HG02642 (cell line): ENCODE measurements at regions not wholly inside any gene's neighbourhood (a gene's known extent, or its start where the extent isn't known, plus 50 kb on each side); places are given as distances from the start of the nearest gene placed in this dataset.

Experiments
- ATAC-seq: cut with Tn5 transposase; IDR thresholded peaks from one replicate; pipeline ENCODE4 v1.9.1; 2021; ENCODE audit warnings: mild to moderate bottlenecking; ENCODE audit not compliant: unreplicated experiment, poor library complexity

GRCh38 chr14:98244966-98245569 lies 1026.9 kb downstream of the BCL11B start:
- no peak for ATAC-seq

- ATAC-seq = no peak
These were observed 1022.9 kb downstream of the BCL11B start for GRCh38 chr14:98249057-98249456.

GRCh38 chr14:98249476-98249875 lies 1022.5 kb downstream of the BCL11B start:
- ATAC-seq = no peak

GRCh38 chr14:98252820-98253219 lies 1019.2 kb downstream of the BCL11B start:
- no peak for ATAC-seq

- ATAC-seq = no peak
These were observed 1012.1 kb downstream of the BCL11B start for GRCh38 chr14:98259881-98260280.

GRCh38 chr14:98262566-98262965 lies 1009.4 kb downstream of the BCL11B start:
- ATAC-seq = no peak

GRCh38 chr14:98269533-98269932 lies 1002.5 kb downstream of the BCL11B start:
- ATAC-seq = no peak

- ATAC-seq = no peak
These were observed 1001.8 kb downstream of the BCL11B start for GRCh38 chr14:98270201-98270600.

GRCh38 chr14:98274596-98274995 lies 997.4 kb downstream of the BCL11B start:
- ATAC-seq = no peak

GRCh38 chr14:98278800-98279199 lies 993.2 kb downstream of the BCL11B start:
- ATAC-seq = no peak

- no peak for ATAC-seq
These were observed 991.6 kb downstream of the BCL11B start for GRCh38 chr14:98280436-98280835.

- ATAC-seq = no peak
These were observed 983.2 kb downstream of the BCL11B start for GRCh38 chr14:98288825-98289224.

GRCh38 chr14:98290596-98290995 lies 981.4 kb downstream of the BCL11B start:
- no peak for ATAC-seq

GRCh38 chr14:98292191-98292590 lies 979.8 kb downstream of the BCL11B start:
- ATAC-seq = no peak

GRCh38 chr14:98293576-98293975 lies 978.4 kb downstream of the BCL11B start:
- ATAC-seq = no peak

- no peak for ATAC-seq
These were observed 975.1 kb downstream of the BCL11B start for GRCh38 chr14:98296895-98297294.

GRCh38 chr14:98297567-98297966 lies 974.4 kb downstream of the BCL11B start:
- ATAC-seq = no peak

- no peak for ATAC-seq
These were observed 973.3 kb downstream of the BCL11B start for GRCh38 chr14:98298481-98299244.

- ATAC-seq = no peak
These were observed 970.3 kb downstream of the BCL11B start for GRCh38 chr14:98301681-98302080.

- no peak for ATAC-seq
These were observed 967.4 kb downstream of the BCL11B start for GRCh38 chr14:98304574-98304973.

GRCh38 chr14:98309591-98309990 lies 962.4 kb downstream of the BCL11B start:
- ATAC-seq = no peak

- ATAC-seq = no peak
These were observed 960.0 kb downstream of the BCL11B start for GRCh38 chr14:98312006-98312405.
